Myocyte (in vitro differentiated cells): ENCODE measurements at regions not wholly inside any gene's neighbourhood (a gene's known extent, or its start where the extent isn't known, plus 50 kb on each side); places are given as distances from the start of the nearest gene placed in this dataset.

Experiments
- DNase-seq: peaks from one replicate; pipeline ENCODE4 v3.0.0-alpha.2; 2012; ENCODE audit warnings: low read depth

- DNase-seq = no peak
Observed at GRCh38 chr4:96756584-96756983, 916.7 kb downstream of the PDHA2 start.

GRCh38 chr4:96763546-96763945, 923.7 kb downstream of the PDHA2 start:
- no peak for DNase-seq

GRCh38 chr4:96766359-96766758, 926.5 kb downstream of the PDHA2 start:
- DNase-seq = no peak

GRCh38 chr4:96767815-96768480, 928.1 kb downstream of the PDHA2 start:
- peak; percentile 9 for DNase-seq

- DNase-seq = no peak
Observed at GRCh38 chr4:96775501-96775900, 935.6 kb downstream of the PDHA2 start.

GRCh38 chr4:96776920-96777527, 937.1 kb downstream of the PDHA2 start:
- peak; percentile 16 for DNase-seq

- DNase-seq = no peak
Observed at GRCh38 chr4:96784336-96784735, 944.4 kb downstream of the PDHA2 start.

GRCh38 chr4:96786306-96786705, 946.4 kb downstream of the PDHA2 start:
- no peak for DNase-seq

- DNase-seq = no peak
Observed at GRCh38 chr4:96787766-96788165, 947.9 kb downstream of the PDHA2 start.

- no peak for DNase-seq
Observed at GRCh38 chr4:96809563-96809962, 969.7 kb downstream of the PDHA2 start.

- no peak for DNase-seq
Observed at GRCh38 chr4:96827086-96827485, 987.2 kb downstream of the PDHA2 start.

- peak; percentile 2 for DNase-seq
Observed at GRCh38 chr4:96833831-96834230, 993.9 kb downstream of the PDHA2 start.

GRCh38 chr4:96835991-96836390, 996.1 kb downstream of the PDHA2 start:
- no peak for DNase-seq

GRCh38 chr4:96839441-96839840, 999.5 kb downstream of the PDHA2 start:
- DNase-seq = no peak

GRCh38 chr4:96841801-96842200, 1001.9 kb downstream of the PDHA2 start:
- no peak for DNase-seq

GRCh38 chr4:96844858-96845490, 1005.1 kb downstream of the PDHA2 start:
- no peak for DNase-seq

- DNase-seq = no peak
Observed at GRCh38 chr4:96845819-96846218, 1005.9 kb downstream of the PDHA2 start.

GRCh38 chr4:96874657-96875056, 1034.8 kb downstream of the PDHA2 start:
- no peak for DNase-seq

GRCh38 chr4:96879527-96879926, 1039.6 kb downstream of the PDHA2 start:
- no peak for DNase-seq

- no peak for DNase-seq
Observed at GRCh38 chr4:96887857-96888256, 1048.0 kb downstream of the PDHA2 start.

GRCh38 chr4:96894621-96895020, 1054.7 kb downstream of the PDHA2 start:
- no peak for DNase-seq

- DNase-seq = no peak
Observed at GRCh38 chr4:96895826-96896225, 1055.9 kb downstream of the PDHA2 start.

GRCh38 chr4:96912716-96913115, 1072.8 kb downstream of the PDHA2 start:
- no peak for DNase-seq
